GM18519 (cell line): ENCODE measurements at regions not wholly inside any gene's neighbourhood (a gene's known extent, or its start where the extent isn't known, plus 50 kb on each side); places are given as distances from the start of the nearest gene placed in this dataset.
A peak's percentile ranks its signal among the peaks of the same experiment; 100 is the strongest.

ENCODE experiments used
- ATAC-seq: cut with Tn5 transposase; IDR thresholded peaks from one replicate; pipeline ENCODE4 v1.9.1; 2021; ENCODE audit warnings: mild to moderate bottlenecking, moderate library complexity; ENCODE audit not compliant: unreplicated experiment, low FRiP score

DNA sequence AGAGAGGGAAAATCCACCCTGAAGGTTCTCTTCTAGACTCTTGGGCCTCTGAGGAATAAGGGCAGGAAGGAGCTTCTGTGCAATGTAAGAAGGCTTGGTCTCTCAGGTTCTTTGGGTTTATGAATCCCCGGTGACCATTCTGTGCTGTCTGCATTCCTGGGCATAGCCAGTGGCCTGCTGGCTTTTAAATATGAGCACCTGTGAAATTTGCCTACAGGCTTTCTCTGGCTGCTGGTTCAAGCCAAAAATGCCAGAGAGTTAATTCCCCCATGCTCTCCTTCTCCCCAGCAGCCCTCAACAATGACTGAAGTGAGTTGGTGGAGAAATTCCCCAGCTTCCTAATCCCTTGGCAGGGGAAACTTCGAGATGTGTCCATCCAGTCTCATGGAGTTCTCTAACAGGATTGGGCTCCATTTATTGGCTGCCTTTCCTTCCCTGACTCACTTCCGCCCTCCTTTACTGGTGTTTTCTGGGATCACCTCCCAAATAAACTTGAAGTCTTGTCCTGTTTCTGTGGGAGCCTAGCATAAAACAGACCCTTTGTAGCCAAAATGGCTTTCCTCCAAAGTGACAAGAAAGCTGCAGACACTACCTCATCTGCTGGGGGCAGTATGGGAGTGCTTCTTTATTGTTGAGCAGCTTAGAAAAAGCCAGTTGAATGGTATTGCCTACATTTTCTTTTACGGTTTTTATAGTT, 179.4 kb upstream of the CASK start:
- ATAC-seq: no peak

DNA sequence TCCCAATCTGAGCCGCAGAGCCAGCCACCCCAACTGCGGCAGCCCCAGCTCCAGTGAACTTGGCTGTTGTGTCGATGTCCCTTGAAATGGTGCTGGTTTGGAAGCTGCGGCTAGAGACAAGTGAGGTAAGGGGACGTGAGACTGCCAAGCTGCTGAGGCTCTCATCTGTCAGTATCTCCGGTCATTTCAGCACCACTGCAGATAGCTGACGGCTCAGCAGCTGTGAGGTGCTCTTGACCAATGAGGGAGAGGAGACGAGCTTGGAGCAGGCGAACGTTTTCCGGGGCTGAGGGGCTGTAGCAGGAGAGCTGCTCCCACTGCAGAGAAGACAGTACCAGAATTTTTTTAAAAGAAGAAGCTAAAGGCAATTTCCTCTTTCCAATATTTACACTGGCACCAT, 175.5 kb upstream of the CASK start:
- no peak for ATAC-seq

DNA sequence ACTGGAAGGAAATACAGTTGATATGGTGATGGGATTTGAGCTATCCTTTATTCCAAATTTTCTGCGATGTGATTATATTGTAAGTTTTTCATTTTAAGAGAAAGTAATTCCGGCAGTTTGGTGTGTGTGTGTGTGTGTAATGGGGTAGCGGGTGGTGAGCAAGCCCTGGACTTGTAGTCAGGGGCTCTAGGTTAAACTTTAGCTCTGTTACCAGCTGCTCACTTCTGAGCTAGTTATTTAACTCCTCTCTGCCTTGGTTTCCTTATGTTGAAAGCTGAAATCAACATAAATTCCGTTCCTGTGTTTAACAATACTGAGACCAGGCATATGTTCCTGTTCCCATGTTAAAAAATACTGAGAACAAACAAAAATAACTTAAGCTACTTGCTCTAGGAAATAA, 174.1 kb upstream of the CASK start:
- ATAC-seq: no peak

DNA sequence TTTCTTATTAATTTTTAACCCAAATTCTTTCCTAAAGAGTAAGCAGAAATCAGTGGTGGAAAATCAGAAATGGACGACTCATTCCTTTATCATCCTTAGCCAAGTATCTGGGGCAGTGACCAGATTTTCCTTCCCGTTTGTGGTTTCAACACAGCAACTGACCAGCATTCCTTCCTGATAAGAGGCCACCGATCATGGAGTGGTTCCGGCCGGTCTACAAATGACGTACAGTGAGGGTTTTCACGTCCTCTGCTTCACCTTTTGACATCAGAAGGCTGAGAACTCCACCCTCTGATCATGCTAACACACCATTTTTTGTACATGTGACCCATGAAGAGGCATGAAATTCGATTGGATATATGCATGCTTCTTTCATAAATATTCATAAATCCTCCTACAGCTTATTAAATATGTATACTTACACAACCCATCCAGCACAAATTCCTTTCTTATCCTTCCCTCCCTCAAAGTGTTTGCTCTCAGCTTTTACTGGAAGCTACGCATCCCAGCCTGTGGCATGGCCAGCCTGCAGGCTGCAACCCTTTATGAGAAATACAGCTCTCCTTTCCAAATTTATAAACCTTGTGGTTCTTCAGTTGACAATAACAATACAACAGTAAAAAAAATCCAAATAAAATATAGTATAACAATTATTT, 173.0 kb upstream of the CASK start:
- ATAC-seq: no peak

DNA sequence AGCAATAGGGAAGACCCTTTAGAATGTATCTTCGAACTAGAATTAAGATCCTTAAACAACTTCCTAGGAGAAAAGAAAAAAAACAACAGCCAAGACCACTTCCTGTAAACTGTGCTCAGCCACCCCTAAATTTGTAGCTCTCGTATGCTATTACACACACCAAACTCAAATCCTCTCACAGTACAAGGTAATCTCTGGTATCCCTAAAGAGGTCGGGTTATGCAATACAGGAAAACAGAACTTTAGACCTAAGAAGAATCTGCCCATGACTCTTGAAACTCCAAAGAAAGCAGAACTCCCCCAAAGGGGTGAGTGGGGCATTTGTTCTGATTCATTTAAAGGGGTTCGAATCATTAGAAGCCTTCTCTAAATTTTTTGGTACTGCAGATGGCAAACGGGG, 170.9 kb upstream of the CASK start:
- no peak for ATAC-seq

DNA sequence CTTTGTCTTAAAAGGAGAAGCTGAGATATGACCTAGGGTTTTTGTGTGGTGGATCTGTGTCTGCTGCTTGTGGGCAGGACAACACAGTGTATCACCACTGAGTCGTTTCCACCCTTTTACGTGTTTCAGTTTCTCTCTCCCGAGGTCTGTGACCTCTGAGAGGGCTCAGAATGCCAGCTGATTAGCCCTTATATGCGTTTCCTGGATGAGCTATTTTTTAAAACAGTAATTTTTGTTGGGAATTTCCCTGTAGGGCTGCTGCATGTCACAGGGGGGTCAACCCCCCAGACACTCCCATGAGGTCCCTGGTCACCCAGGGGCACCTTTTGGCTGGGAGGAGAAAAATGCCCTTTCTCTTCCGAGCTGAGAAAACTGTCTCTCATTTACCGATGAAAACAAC, 170.4 kb upstream of the CASK start:
- ATAC-seq: peak; percentile 56

DNA sequence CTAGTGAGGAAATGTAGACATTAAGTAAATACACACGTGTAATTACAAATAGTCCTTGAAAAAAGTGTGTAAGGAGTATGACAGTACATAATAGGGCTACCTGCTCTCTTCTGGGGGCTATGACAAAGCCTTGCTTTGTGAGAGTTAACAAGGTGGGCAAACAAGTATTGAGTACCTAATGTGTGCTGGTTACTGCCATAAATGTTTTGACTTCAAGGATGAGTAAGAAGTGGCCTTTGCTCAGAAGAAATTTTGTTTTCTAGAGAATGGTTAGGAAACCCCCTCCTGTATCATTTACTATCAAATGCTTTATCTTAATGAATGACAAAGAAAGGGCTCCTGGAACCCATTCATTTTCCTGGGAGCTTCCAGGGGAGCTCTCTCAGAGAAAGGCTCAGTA, 167.0 kb upstream of the CASK start:
- ATAC-seq: no peak

DNA sequence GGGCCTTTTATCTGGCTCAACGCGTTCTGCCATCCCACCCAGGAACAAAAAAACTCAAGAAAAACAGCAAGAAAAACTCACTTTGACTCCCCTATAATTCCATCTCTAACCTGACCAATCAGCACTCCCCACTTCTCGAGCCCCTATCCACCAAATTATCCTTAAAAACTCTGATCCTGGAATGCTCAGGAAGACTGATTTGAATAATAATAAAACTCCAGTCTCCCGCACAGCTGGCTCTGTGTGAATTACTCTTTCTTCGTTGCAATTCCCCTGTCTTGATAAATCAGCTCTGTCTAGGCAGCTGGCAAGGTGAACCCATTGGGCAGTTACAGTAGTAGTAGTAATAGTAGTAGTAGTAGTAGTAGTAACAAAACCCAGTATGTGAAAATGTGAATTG, 165.7 kb upstream of the CASK start:
- no peak for ATAC-seq

DNA sequence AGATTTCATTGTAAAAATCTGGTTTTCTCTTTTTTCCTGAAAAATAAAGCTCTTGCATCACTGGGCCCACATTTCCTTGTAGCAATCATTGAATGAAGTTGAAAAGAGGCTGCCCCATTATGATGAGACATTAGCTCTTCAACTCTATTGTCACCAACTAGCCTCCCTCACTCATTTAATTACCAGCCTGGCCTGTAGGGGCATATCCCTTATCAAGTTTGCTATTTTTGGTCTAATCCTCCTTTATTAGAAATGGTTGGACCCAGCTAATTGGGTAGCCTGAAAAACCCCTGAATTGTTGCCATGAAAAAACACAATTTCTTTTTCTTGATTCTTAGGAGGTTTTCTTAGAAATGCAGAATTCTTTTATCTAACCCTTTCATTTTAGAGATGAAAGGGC, 164.6 kb upstream of the CASK start:
- ATAC-seq: no peak

DNA sequence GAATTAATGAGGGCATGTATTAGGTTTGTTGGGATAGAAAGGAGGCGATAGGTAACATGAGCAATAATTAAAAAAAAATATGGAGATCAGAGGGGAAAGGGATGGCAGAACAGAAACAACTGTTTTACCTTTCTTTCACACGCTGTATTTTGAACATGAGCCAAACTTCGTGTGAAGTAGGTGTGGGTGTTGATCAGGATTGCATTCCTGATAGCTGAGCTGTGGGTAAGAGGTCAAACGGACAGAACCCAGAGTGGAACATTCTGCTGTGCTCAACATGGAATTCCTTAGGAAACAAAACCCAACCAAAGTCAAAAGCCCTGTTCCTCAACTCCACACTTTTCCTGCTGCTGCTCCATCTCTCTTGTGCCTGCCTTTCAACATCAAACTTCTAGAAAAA, 162.5 kb upstream of the CASK start:
- ATAC-seq: no peak

DNA sequence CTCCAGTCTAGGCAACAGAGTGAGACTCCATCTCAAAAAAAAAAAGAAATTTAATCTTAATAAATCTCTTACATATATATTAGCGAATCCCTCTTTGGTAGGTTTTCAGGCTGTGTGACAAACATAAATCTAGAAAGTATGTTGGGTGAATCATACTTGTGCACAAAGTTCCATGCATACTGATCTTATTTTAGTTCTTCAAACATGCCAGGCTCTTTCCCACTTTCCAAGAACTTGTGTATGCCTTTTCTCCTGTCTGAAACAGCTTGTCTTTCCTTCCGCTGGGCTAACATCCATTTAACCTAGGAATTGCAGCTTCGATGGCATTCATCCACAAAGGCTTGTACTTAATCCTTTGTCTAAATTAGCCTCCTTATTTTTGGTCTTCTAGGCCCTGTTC, 156.6 kb upstream of the CASK start:
- no peak for ATAC-seq

DNA sequence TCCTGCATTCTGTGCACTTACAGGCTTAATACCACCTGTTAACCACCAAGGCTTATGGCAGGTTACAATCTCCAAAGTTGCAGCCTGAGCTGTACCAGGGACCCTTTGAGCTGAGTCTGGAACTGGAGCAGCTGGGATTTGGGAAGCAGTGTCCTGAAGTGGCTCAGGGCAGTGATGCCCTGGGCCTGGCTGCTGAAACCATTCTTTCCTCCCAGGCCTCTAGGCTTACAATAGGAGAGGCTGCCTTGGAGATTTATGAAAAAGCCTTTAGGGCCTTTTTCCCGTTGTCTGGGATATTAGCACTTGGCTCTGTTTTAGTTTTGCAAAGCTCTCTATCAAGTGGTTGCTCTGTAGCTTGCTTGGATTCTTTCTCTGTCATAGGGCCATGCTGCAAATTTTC, 154.3 kb upstream of the CASK start:
- ATAC-seq: no peak

DNA sequence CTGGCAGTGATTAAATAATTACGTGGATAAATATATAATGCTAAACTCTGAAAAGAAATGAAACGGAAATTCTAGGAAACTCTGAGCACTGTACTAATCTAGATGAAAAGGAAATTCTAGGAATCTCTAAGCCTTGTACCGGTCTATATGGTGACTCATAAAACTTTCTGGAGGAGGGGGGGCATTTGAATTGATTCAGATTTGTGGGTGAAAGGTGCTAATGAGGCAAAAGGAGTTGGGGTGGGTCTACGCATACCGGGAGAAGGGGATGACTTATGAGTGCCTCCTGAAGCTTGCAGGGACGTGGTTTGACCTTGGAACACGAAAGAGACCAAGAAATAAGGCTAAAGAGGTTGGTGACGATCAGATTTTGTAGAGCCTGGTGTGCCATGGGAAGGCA, 151.7 kb upstream of the CASK start:
- ATAC-seq: no peak

DNA sequence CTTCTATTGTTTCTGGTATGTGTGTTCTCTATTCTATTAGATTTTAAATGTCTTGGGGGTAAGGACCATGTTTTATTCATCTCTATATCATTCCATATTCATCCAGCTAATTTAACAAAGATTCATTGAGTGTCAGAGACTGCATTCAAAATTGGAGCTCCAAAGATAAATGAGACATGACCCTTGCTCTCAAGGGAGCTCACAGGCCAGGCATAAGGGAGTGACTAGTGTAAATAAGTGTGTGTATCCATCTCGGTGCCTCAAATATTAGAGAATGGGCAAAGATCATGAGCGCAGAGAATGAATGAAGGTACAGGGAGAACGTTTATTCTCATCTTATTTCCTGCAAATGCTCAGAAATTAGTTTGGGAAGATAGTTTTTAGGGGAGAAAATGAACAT, 150.1 kb upstream of the CASK start:
- no peak for ATAC-seq

DNA sequence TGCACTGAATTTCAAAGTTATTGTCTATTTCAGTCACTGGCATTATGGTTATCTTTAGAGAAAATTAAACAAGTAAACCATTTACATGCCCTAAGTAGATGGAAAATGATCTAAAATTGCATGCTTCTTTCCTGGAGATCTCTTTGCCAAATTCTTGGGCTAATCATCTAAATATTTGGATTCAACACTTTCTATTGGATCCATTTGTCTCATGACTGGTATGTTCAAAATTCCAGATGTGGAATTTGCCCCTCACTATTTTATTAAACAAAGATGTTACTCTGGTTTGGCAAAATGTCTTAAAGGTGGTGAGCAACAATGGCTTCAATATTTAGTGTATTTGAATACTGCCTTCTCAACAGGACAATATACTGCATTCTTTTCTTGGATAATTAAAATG, 147.5 kb upstream of the CASK start:
- no peak for ATAC-seq

DNA sequence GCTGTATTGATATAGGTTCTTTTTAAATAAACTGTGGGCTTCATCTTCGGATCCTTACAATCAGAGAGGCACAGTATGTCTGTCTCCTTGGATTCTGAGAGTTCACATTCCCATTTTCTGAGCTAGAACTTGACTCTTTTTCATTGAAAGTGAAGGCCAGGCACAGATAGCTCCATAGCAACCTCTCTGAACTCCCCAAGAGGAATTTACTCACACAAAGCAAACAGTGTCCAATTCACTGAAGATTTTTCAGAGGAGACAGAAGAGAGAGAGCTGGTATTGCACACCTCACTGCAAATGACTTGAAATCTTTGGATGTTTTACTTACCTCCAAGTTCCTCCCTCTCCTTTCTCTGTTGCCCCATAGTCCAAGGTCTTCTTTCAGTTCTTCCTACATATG, 130.9 kb upstream of the CASK start:
- no peak for ATAC-seq

DNA sequence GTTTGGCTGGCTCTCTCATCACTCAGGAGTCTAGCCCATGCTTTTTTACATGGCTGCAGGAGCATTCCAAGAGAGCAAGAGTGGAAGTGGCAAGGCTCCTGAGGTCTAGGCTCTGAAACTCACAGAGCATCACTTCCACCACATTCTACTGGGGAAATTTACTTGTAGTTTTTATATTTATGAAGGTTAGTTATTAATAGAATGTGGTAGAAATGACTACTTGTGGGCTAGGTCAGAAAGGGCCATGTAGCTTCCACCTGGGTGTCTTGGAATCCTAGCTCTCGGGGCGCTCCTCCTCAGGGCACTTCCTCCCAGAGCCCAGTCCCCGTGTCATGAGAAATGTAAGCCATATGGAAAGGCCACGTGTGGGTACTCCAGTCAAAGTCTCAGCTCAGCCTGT, 127.0 kb upstream of the CASK start:
- no peak for ATAC-seq

DNA sequence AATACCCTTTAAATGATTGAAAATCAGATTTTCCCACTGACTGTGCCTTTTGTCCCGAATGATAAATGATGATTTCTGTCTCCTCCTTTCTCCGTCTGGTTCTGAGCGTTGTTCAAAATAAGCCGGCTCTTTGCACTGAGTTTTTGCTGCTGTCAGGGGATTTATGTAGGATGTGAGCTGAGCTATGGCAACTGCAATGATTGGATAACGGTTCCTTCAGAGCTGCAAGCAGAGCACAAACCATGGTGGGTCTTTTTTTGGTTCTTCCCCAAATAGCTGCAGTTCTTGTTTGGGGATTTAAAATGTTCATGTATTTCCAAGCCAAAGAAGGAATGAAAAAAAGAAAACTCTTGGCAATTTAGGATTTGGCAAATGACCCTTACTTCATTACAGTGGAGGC, 124.5 kb upstream of the CASK start:
- ATAC-seq: no peak

DNA sequence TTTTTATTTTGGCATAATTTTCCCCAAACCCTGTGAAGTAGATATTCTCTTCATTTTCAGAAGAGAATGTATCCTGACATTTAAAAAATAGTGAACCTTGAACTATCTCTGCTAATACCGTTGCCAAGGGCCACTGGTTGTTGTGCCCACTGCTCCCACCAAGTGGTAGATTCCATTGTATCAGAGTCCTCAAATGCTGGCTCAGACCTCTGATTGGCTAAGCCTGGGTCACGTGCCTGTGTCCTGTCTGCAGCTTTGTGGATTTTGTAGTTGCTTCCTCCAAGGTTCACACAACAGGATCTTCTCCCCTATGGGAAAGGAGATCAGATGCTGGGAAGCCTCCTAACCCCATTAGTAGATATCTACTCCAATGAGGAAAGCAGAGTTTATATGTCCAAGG, 104.8 kb upstream of the CASK start:
- no peak for ATAC-seq

DNA sequence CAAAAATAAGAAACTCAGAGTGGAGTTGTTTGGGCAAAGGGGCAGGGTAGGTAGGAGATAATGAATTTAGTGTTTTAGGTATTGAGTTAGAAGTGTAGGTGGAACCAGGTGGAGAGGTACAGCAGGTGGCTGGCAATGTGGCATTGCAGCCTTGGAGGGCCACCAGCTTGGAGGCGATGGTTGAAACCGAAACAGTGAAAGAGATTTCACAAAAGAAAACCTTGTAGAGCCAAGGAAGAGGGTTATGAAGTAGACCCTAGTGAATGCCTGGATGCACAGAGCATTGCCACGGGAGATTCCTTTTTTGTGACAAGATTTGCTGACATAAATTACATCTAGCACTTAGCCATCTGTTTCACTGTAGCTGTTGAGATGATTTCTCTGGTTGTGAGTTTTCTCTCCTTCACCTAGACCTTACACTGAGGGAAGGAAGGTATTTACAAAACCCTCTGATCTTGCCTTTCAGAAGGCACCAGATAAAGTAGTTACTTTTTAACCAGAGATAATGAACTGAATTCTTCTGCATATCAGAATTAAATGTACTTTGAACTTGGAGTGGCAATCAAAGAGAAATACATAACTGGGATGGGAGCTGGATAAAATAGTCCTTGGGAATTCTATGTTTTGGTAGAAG, 104.1 kb upstream of the CASK start:
- no peak for ATAC-seq

DNA sequence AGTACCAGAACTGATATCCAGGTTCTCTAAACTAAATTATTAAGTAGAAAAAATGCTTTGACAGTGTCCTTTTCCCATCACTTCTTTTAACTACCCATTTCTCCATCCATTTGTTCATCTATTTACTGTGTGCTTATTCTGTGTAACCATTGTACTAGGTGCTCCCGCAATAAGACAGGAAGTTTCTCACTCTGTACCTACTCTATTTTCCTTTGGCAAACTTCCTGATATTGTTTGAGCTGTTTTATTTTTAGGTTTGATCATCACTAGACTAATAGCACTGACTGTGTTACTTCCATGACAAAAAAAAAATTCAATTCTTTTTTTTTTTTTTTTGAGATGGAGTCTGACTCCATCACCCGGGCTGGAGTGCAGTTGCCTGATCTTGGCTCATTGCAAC, 102.5 kb upstream of the CASK start:
- ATAC-seq: no peak

DNA sequence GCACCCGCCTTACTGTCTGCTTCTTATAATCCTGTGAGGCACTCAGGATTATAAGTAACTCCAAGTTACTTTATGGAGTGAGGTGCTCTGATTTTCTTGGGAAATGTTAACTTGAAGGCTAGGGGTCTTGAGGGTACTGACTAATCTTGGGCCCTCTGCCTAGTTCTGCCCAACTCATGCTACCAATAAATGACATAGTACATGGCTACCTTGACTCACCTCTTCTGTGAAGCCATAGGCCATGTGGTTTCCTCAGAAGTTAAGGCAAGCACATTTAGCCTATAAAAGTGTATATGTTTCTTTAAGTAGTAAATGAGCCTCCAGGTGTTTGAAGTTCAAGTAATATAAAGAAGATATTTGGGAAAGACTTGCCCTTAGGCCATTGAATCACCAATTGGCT, 99.8 kb upstream of the CASK start:
- no peak for ATAC-seq
